K562 (cell line): ENCODE measurements at regions not wholly inside any gene's neighbourhood (a gene's known extent, or its start where the extent isn't known, plus 50 kb on each side); places are given as distances from the start of the nearest gene placed in this dataset.

Experiments used
- BRCA1 ChIP-seq, 2 experiments: fragments of 450-650 bp in 1 of 2; sonication (generic) in 1 of 2; formaldehyde crosslinking in 1 of 2; IDR thresholded peaks; 2 replicates each; pipeline versions ENCODE4 v1.5.0 to v1.6.1; 2017 to 2020; ENCODE audit warnings: mild to moderate bottlenecking in 1 of 2, missing genetic modification reagents in 1 of 2
- CBX5 ChIP-seq: IDR thresholded peaks from 2 replicates; pipeline ENCODE4 v1.6.1; 2014; ENCODE audit warnings: low read depth, borderline replicate concordance
- CBX8 ChIP-seq: fragments of 200-600 bp; sonication (generic); IDR thresholded peaks from 2 replicates; pipeline ENCODE4 v1.6.1; 2012; ENCODE audit warnings: borderline replicate concordance, mixed run types, low read depth, mild to moderate bottlenecking, moderate library complexity, mixed read lengths, low read length, control low read depth, inconsistent platforms; ENCODE audit not compliant: poor library complexity, severe bottlenecking; ENCODE audit errors: extremely low read depth
- CTCF ChIP-seq, 3 experiments: IDR thresholded peaks in 2 of 3; conservative IDR thresholded peaks in 1 of 3; 2 replicates each; pipeline ENCODE4 v1.5.1; 2011 to 2012; ENCODE audit warnings: low read length in 3 of 3, mild to moderate bottlenecking in 3 of 3, control low read depth in 2 of 3, improper control_type of control experiment in 1 of 3, inconsistent platforms in 1 of 3, low read depth in 1 of 3, mixed read lengths in 1 of 3, moderate library complexity in 1 of 3; ENCODE audit not compliant: insufficient read depth in 2 of 3
- EP300 ChIP-seq: IDR thresholded peaks from 2 replicates; pipeline ENCODE4 v1.6.1; 2012; ENCODE audit warnings: low read length, improper control_type of control experiment
- FOSL1 ChIP-seq: fragments of 200-800 bp; sonication (Bioruptor generic); conservative IDR thresholded peaks from 2 replicates; pipeline ENCODE4 v1.6.1; 2016; ENCODE audit warnings: missing genetic modification characterization, missing compliant biosample characterization
- FOXK1 ChIP-seq: sonication (generic); formaldehyde crosslinking; IDR thresholded peaks from 2 replicates; pipeline ENCODE4 v1.8.0; 2022; ENCODE audit warnings: missing genetic modification reagents, mild to moderate bottlenecking, borderline replicate concordance
- KHSRP ChIP-seq: fragments of 450-650 bp; IDR thresholded peaks from 2 replicates; pipeline ENCODE4 v1.6.1; 2017
- KLF10 ChIP-seq: fragments of 250-450 bp; sonication (Bioruptor Pico); IDR thresholded peaks from 2 replicates; pipeline ENCODE4 v1.6.1; 2021; ENCODE audit warnings: matching md5 sums
- MBD1 ChIP-seq: fragments of 250-450 bp; sonication (Bioruptor Pico); IDR thresholded peaks from 2 replicates; pipeline ENCODE4 v1.8.0; 2022; ENCODE audit warnings: inconsistent platforms
- MLLT1 ChIP-seq, 2 experiments: fragments of 450-650 bp; IDR thresholded peaks; 2 replicates each; pipeline ENCODE4 v1.6.1; 2016
- PKNOX1 ChIP-seq: fragments of 450-650 bp; IDR thresholded peaks from 2 replicates; pipeline ENCODE4 v1.6.1; 2016
- SMAD1 ChIP-seq: fragments of 150-350 bp; IDR thresholded peaks from 2 replicates; pipeline ENCODE4 v1.6.1; 2014; ENCODE audit warnings: low read length, low read depth; ENCODE audit not compliant: partially characterized antibody
- ZNF518B ChIP-seq: fragments of 250-450 bp; sonication (Bioruptor Pico); IDR thresholded peaks from 2 replicates; pipeline ENCODE4 v1.5.0; 2021; ENCODE audit warnings: mild to moderate bottlenecking, moderate library complexity

GRCh38 chr11:129317571-129317970, 58.1 kb upstream of the BARX2 start:
- no peak for TF ChIP-seq EP300
- TF ChIP-seq BRCA1 (IDR thresholded peaks at IDR 0.05) = no peak
- TF ChIP-seq BRCA1 (CRISPR knock-in tag; IDR thresholded peaks at IDR 0.05) = no peak
- no peak for TF ChIP-seq KHSRP
- TF ChIP-seq CTCF (IDR thresholded peaks at IDR 0.05 in 2 of 3, conservative IDR thresholded peaks at IDR 0.05 in 1 of 3; ENCODE audit: insufficient read depth in 2 of 3, low read depth in 1 of 3, low read length in 3 of 3) = no peak
- no peak for TF ChIP-seq PKNOX1
- TF ChIP-seq MBD1 (CRISPR knock-in tag) = no peak
- no peak for TF ChIP-seq FOXK1 (CRISPR knock-in tag)
- no peak for TF ChIP-seq SMAD1
- no peak for TF ChIP-seq KLF10 (CRISPR knock-in tag)
- TF ChIP-seq CBX8 = no peak
- TF ChIP-seq ZNF518B (CRISPR knock-in tag) = no peak
- no peak for TF ChIP-seq FOSL1
- no peak for TF ChIP-seq MLLT1 (IDR thresholded peaks at IDR 0.05)
- no peak for TF ChIP-seq CBX5
